ENCODE measurements at regions not wholly inside any gene's neighbourhood (a gene's known extent, or its start where the extent isn't known, plus 50 kb on each side); places are given as distances from the start of the nearest gene placed in this dataset.

DNA sequence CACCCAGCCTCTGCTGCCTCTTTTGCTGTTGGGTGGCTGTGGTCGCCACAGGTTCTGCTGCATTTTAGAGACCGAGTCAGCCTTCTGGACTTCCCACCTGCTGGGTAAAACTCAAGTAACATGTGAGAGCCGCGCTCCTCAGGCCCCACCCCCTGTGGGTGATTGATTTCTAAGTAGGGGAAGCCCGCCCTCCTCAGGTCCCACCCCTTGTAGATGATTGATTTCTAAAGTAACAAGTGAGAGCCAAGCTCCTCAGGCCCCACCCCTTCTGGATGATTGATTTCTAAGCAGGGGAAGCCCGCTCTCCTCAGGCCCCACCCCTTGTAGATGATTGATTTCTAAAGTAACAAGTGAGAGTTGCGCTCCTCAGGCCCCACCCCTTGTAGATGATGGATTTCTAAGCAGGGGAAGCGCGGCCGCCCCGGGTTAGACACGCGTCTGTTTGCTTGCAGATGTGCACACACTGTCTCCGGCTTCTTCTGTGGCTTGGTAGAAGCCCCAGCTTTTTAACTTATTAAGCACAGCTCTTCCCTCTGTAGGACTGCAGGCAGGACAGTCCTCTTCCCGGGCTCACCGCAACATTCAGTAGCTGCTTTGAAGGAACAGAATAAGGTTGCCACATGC is 83.4 kb downstream of the FAM43A start:
- Histone ChIP-seq H3F3A (ENCODE audit: control insufficient read depth, insufficient read depth) (no peaks in the 10 kb centered on the region), H3K9me2 (replicated peaks; ENCODE audit: control insufficient read depth, low read length) (no peaks in the 10 kb centered on the region), H3K4me2 (ENCODE audit: low read length) (peak overlapping the region; percentile 90), H3K9me3 (ENCODE audit: control insufficient read depth, insufficient read depth, low read length) (no peaks in the 10 kb centered on the region), H3K4me3 (ENCODE audit: low read length) (peak overlapping the region; percentile 72), H3K36me3 (ENCODE audit: control insufficient read depth, low read length) (no peaks in the 10 kb centered on the region), H3K27ac (ENCODE audit: low read depth, low read length) (peak overlapping the region; percentile 33), H3K27me3 (ENCODE audit: control insufficient read depth, low read length) (peaks cover 30% of the 10 kb centered on the region), H4K20me1 (ENCODE audit: control insufficient read depth, insufficient read depth, low read depth, low read length) (no peaks in the 10 kb centered on the region), H3K4me1 (ENCODE audit: control insufficient read depth, low read length) (peaks cover 16% of the 10 kb centered on the region), H3K79me2 (ENCODE audit: control insufficient read depth, low read length) (no peaks in the 10 kb centered on the region)
- no peak for TF ChIP-seq EZH2phosphoT487 (IDR thresholded peaks at IDR 0.05; ENCODE audit: borderline replicate concordance, low read length)
- TF ChIP-seq, protein P1, sequence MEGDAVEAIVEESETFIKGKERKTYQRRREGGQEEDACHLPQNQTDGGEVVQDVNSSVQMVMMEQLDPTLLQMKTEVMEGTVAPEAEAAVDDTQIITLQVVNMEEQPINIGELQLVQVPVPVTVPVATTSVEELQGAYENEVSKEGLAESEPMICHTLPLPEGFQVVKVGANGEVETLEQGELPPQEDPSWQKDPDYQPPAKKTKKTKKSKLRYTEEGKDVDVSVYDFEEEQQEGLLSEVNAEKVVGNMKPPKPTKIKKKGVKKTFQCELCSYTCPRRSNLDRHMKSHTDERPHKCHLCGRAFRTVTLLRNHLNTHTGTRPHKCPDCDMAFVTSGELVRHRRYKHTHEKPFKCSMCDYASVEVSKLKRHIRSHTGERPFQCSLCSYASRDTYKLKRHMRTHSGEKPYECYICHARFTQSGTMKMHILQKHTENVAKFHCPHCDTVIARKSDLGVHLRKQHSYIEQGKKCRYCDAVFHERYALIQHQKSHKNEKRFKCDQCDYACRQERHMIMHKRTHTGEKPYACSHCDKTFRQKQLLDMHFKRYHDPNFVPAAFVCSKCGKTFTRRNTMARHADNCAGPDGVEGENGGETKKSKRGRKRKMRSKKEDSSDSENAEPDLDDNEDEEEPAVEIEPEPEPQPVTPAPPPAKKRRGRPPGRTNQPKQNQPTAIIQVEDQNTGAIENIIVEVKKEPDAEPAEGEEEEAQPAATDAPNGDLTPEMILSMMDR (IDR thresholded peaks at IDR 0.05; ENCODE audit: low read depth, low read length, poor library complexity, severe bottlenecking): no peak

DNA sequence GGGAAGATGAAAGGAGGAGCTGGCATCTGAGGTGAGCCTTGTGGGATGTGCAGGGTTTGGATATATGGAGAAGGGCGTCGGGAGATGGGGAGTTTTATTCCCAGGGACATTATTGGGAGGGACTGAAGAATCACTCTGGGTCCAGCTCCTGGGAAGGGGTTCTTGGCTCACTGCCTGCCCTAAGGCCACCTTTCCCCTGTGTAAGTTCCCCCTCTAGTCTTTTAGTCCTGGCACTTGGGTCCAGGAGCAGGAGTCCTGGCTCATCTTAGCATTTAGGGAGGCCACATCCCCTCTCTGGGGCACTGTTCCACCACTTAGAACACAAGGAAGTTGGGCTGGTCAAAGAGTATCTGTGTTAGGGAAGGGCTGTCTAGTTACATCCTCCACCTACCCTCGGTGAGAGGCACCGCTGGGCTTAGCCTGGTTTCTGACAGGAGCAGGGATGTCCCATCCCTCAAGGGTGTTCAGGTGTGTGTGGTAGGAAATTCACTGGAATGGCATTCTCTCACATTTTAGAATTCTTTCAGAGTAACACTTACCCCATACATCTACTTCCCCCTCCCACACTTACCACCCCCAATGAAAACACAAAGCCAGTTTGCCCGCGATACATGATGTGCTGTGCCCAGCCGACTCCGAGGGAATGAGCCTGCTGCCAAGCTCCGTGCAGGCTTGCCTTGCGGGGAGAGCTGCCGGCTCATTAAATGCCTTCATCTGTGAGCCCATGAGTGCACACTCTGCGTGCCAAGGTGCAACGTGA is 86.7 kb downstream of the FAM43A start:
- H3K79me2 ChIP-seq (ENCODE audit: control insufficient read depth, low read length): no peaks in the 10 kb centered on the region
- peaks cover 37% of the 10 kb centered on the region for H3K27me3 ChIP-seq (ENCODE audit: control insufficient read depth, low read length)
- no peak overlapping the region for H3K4me2 ChIP-seq (ENCODE audit: low read length)
- H3K9me3 ChIP-seq (ENCODE audit: control insufficient read depth, insufficient read depth, low read length): no peaks in the 10 kb centered on the region
- H3K4me1 ChIP-seq (ENCODE audit: control insufficient read depth, low read length): peaks cover 21% of the 10 kb centered on the region
- H3K9me2 ChIP-seq (replicated peaks; ENCODE audit: control insufficient read depth, low read length): no peaks in the 10 kb centered on the region
- H3K36me3 ChIP-seq (ENCODE audit: control insufficient read depth, low read length): no peaks in the 10 kb centered on the region
- no peak for TF ChIP-seq EZH2phosphoT487 (IDR thresholded peaks at IDR 0.05; ENCODE audit: borderline replicate concordance, low read length)
- TF ChIP-seq, protein P1 (IDR thresholded peaks at IDR 0.05; ENCODE audit: low read depth, low read length, poor library complexity, severe bottlenecking): no peak
- H3F3A ChIP-seq (ENCODE audit: control insufficient read depth, insufficient read depth): no peaks in the 10 kb centered on the region
- H3K27ac ChIP-seq (ENCODE audit: low read depth, low read length): no peak overlapping the region
- no peaks in the 10 kb centered on the region for H4K20me1 ChIP-seq (ENCODE audit: control insufficient read depth, insufficient read depth, low read depth, low read length)
- H3K4me3 ChIP-seq (ENCODE audit: low read length): no peak overlapping the region

GRCh38 chr3:194773216-194773615 is 87.5 kb downstream of the FAM43A start:
- H4K20me1 ChIP-seq (ENCODE audit: control insufficient read depth, insufficient read depth, low read depth, low read length): no peaks in the 10 kb centered on the region
- no peak for TF ChIP-seq EZH2phosphoT487 (IDR thresholded peaks at IDR 0.05; ENCODE audit: borderline replicate concordance, low read length)
- TF ChIP-seq, protein P1 (IDR thresholded peaks at IDR 0.05; ENCODE audit: low read depth, low read length, poor library complexity, severe bottlenecking): no peak
- peaks cover 41% of the 10 kb centered on the region for H3K27me3 ChIP-seq (ENCODE audit: control insufficient read depth, low read length)
- no peaks in the 10 kb centered on the region for H3K9me3 ChIP-seq (ENCODE audit: control insufficient read depth, insufficient read depth, low read length)
- no peaks in the 10 kb centered on the region for H3K9me2 ChIP-seq (replicated peaks; ENCODE audit: control insufficient read depth, low read length)
- H3K36me3 ChIP-seq (ENCODE audit: control insufficient read depth, low read length): no peaks in the 10 kb centered on the region
- no peaks in the 10 kb centered on the region for H3F3A ChIP-seq (ENCODE audit: control insufficient read depth, insufficient read depth)
- peaks cover 28% of the 10 kb centered on the region for H3K4me1 ChIP-seq (ENCODE audit: control insufficient read depth, low read length)
- no peak overlapping the region for H3K4me3 ChIP-seq (ENCODE audit: low read length)
- no peak overlapping the region for H3K4me2 ChIP-seq (ENCODE audit: low read length)
- no peaks in the 10 kb centered on the region for H3K79me2 ChIP-seq (ENCODE audit: control insufficient read depth, low read length)
- no peak overlapping the region for H3K27ac ChIP-seq (ENCODE audit: low read depth, low read length)

Data from DOHH2 (cell line).